ENCODE measurements at regions not wholly inside any gene's neighbourhood (a gene's known extent, or its start where the extent isn't known, plus 50 kb on each side); places are given as distances from the start of the nearest gene placed in this dataset.

DNA sequence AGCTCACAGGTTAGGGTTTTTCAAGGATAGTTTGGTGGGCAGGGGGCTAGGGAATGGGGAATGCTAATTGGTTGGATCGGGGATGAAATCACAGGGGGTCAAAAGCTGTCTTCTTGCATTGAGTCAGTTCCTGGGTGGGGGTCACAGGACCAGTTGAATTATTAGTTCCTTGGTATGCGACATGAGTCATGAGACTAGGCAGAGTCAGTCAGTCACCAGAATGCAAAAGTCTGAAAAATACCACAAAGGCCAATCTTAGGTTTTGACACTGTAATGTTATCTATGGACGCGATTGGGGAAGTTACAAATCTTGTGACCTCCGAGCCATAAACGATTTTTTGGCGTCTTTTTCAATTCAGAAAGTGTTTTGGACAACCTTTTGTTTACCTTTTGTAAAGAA, 101.2 kb downstream of the ZNF519 start:
- DNase-seq (ENCODE audit: low read depth, low spot score): no peak
- TF ChIP-seq YY1 (IDR thresholded peaks at IDR 0.05; ENCODE audit: insufficient read depth, insufficient read length) (no peak), ZNF274 (IDR thresholded peaks at IDR 0.05; ENCODE audit: low read depth, low read length) (no peak), SUZ12 (IDR thresholded peaks at IDR 0.05; ENCODE audit: extremely low read depth, insufficient read depth, insufficient read length) (no peak)
- Histone ChIP-seq H3K27me3 (ENCODE audit: insufficient read depth, insufficient read length) (no peaks in the 10 kb centered on the region), H3K9ac (ENCODE audit: insufficient read length, low read depth) (no peak overlapping the region), H3K9me3 (ENCODE audit: insufficient read depth, low read length) (no peaks in the 10 kb centered on the region), H3K36me3 (ENCODE audit: insufficient read depth, insufficient read length, low read length) (no peaks in the 10 kb centered on the region), H3K4me1 (ENCODE audit: insufficient read depth, insufficient read length) (no peaks in the 10 kb centered on the region), H3K4me3 (ENCODE audit: insufficient read length, low read depth) (no peak overlapping the region)

DNA sequence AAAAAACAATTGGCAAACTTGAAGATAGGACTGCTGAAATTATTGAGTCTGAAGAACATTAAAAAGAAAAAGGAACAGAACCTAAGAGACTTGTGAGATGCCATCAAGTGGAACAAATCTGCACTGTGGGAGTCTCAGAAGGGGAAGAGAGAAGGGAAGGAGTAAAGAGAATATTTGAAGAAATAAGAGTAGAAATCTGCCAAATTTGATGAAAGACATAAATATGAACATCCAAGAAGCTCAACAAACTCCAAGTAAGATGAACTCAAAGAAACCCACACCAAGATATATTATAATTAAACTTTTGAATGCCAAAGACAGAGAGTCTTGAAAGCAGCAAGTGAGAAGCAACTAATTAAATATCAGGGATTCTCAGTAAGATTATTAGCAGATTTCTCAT, 102.7 kb downstream of the ZNF519 start:
- DNase-seq (ENCODE audit: low read depth, low spot score): no peak
- H3K27me3 ChIP-seq (ENCODE audit: insufficient read depth, insufficient read length): no peaks in the 10 kb centered on the region
- H3K9ac ChIP-seq (ENCODE audit: insufficient read length, low read depth): no peak overlapping the region
- no peaks in the 10 kb centered on the region for H3K9me3 ChIP-seq (ENCODE audit: insufficient read depth, low read length)
- no peaks in the 10 kb centered on the region for H3K4me1 ChIP-seq (ENCODE audit: insufficient read depth, insufficient read length)
- H3K4me3 ChIP-seq (ENCODE audit: insufficient read length, low read depth): no peak overlapping the region
- no peaks in the 10 kb centered on the region for H3K36me3 ChIP-seq (ENCODE audit: insufficient read depth, insufficient read length, low read length)
- no peak for TF ChIP-seq SUZ12 (IDR thresholded peaks at IDR 0.05; ENCODE audit: extremely low read depth, insufficient read depth, insufficient read length)
- TF ChIP-seq YY1 (IDR thresholded peaks at IDR 0.05; ENCODE audit: insufficient read depth, insufficient read length): no peak
- no peak for TF ChIP-seq ZNF274 (IDR thresholded peaks at IDR 0.05; ENCODE audit: low read depth, low read length)

DNA sequence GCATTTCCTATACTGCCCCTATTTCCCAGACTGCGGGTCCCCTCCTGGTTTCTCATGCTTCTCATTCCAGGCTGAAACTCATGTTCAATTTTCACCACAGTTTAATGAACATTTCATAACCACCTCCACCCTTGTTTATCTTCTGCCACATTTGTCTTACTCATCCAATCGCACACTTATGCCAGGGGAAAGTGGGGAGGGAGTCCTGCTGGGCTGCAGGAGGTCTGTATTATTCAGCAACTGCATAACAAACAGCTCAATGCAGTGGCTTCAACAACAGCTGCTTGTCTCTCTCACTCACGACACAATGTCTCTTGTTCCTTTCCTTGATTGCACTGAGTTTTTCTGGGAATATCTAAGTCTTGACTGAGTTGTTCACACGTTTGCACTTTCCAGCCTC, 106.0 kb downstream of the ZNF519 start:
- Histone ChIP-seq H3K9ac (ENCODE audit: insufficient read length, low read depth) (no peak overlapping the region), H3K4me3 (ENCODE audit: insufficient read length, low read depth) (no peak overlapping the region), H3K9me3 (ENCODE audit: insufficient read depth, low read length) (no peaks in the 10 kb centered on the region), H3K4me1 (ENCODE audit: insufficient read depth, insufficient read length) (no peaks in the 10 kb centered on the region), H3K27me3 (ENCODE audit: insufficient read depth, insufficient read length) (no peaks in the 10 kb centered on the region), H3K36me3 (ENCODE audit: insufficient read depth, insufficient read length, low read length) (no peaks in the 10 kb centered on the region)
- no peak for TF ChIP-seq YY1 (IDR thresholded peaks at IDR 0.05; ENCODE audit: insufficient read depth, insufficient read length)
- TF ChIP-seq SUZ12 (IDR thresholded peaks at IDR 0.05; ENCODE audit: extremely low read depth, insufficient read depth, insufficient read length): no peak
- no peak for TF ChIP-seq ZNF274 (IDR thresholded peaks at IDR 0.05; ENCODE audit: low read depth, low read length)
- peak; percentile 15 for DNase-seq (ENCODE audit: low read depth, low spot score)

- H3K4me3 ChIP-seq (ENCODE audit: insufficient read length, low read depth): no peak overlapping the region
- peak; percentile 11 for DNase-seq (ENCODE audit: low read depth, low spot score)
- H3K27me3 ChIP-seq (ENCODE audit: insufficient read depth, insufficient read length): no peaks in the 10 kb centered on the region
- no peaks in the 10 kb centered on the region for H3K4me1 ChIP-seq (ENCODE audit: insufficient read depth, insufficient read length)
- no peaks in the 10 kb centered on the region for H3K9me3 ChIP-seq (ENCODE audit: insufficient read depth, low read length)
- no peaks in the 10 kb centered on the region for H3K36me3 ChIP-seq (ENCODE audit: insufficient read depth, insufficient read length, low read length)
- H3K9ac ChIP-seq (ENCODE audit: insufficient read length, low read depth): no peak overlapping the region
- TF ChIP-seq ZNF274 (IDR thresholded peaks at IDR 0.05; ENCODE audit: low read depth, low read length) (no peak), SUZ12 (IDR thresholded peaks at IDR 0.05; ENCODE audit: extremely low read depth, insufficient read depth, insufficient read length) (no peak), YY1 (IDR thresholded peaks at IDR 0.05; ENCODE audit: insufficient read depth, insufficient read length) (no peak)
Observed at GRCh38 chr18:14025306-14025940, 106.8 kb downstream of the ZNF519 start.

DNA sequence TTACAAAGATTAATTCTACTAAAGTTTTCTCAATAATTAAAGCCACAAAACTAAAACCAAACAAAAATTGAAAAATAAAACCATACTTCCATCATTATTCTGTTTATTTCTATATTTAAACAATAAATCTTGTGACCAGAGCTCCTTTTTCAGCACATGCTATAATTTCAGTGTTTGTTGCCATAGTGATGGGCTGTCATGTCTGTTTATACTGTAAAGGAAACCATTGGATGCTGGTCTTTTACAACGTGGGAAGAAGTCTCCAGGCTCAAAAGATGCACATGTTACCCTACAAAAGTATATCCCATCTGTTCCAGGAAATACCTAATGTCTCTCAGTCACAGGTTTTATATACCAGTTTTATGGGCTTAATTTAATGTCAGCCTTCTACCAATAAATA, 100.1 kb upstream of the MC2R start:
- H3K4me3 ChIP-seq (ENCODE audit: insufficient read length, low read depth): no peak overlapping the region
- H3K9ac ChIP-seq (ENCODE audit: insufficient read length, low read depth): no peak overlapping the region
- H3K9me3 ChIP-seq (ENCODE audit: insufficient read depth, low read length): no peaks in the 10 kb centered on the region; the same call in 1 of the 2 replicates
- DNase-seq (ENCODE audit: low read depth, low spot score): no peak
- no peaks in the 10 kb centered on the region for H3K27me3 ChIP-seq (ENCODE audit: insufficient read depth, insufficient read length)
- H3K36me3 ChIP-seq (ENCODE audit: insufficient read depth, insufficient read length, low read length): no peaks in the 10 kb centered on the region
- TF ChIP-seq ZNF274 (IDR thresholded peaks at IDR 0.05; ENCODE audit: low read depth, low read length): no peak
- no peak for TF ChIP-seq SUZ12 (IDR thresholded peaks at IDR 0.05; ENCODE audit: extremely low read depth, insufficient read depth, insufficient read length)
- TF ChIP-seq YY1 (IDR thresholded peaks at IDR 0.05; ENCODE audit: insufficient read depth, insufficient read length): no peak
- no peaks in the 10 kb centered on the region for H3K4me1 ChIP-seq (ENCODE audit: insufficient read depth, insufficient read length)

- no peaks in the 10 kb centered on the region for H3K36me3 ChIP-seq (ENCODE audit: insufficient read depth, insufficient read length, low read length)
- no peak for TF ChIP-seq ZNF274 (IDR thresholded peaks at IDR 0.05; ENCODE audit: low read depth, low read length)
- no peak for TF ChIP-seq SUZ12 (IDR thresholded peaks at IDR 0.05; ENCODE audit: extremely low read depth, insufficient read depth, insufficient read length)
- no peak for TF ChIP-seq YY1 (IDR thresholded peaks at IDR 0.05; ENCODE audit: insufficient read depth, insufficient read length)
- no peak overlapping the region for H3K4me3 ChIP-seq (ENCODE audit: insufficient read length, low read depth)
- no peaks in the 10 kb centered on the region; the same call in 1 of the 2 replicates for H3K9me3 ChIP-seq (ENCODE audit: insufficient read depth, low read length)
- no peaks in the 10 kb centered on the region for H3K4me1 ChIP-seq (ENCODE audit: insufficient read depth, insufficient read length)
- H3K27me3 ChIP-seq (ENCODE audit: insufficient read depth, insufficient read length): no peaks in the 10 kb centered on the region
- DNase-seq (ENCODE audit: low read depth, low spot score): no peak
- H3K9ac ChIP-seq (ENCODE audit: insufficient read length, low read depth): no peak overlapping the region
Observed at GRCh38 chr18:14014456-14014855, 99.1 kb upstream of the MC2R start.

DNA sequence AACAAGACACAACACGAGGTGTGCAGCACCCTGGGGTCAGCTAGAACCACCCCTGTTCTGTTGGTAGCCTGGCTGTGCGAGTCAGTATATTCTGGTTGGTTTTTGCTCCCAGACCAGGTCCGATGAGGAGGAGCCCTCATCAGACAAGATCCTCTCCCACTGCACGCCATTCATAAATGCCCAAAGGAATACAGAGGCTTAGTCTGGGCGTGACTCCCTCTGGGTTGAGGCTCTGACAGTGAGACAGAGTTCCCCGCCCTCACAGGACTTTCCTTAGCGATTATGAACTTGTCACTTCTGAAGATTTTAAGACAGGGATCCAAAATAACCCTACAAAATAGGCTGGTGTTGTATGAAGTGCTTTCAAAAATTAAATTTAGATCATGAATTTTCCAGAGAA, 85.5 kb upstream of the MC2R start:
- no peak for DNase-seq (ENCODE audit: low read depth, low spot score)
- no peak overlapping the region for H3K9ac ChIP-seq (ENCODE audit: insufficient read length, low read depth)
- no peaks in the 10 kb centered on the region for H3K4me1 ChIP-seq (ENCODE audit: insufficient read depth, insufficient read length)
- H3K36me3 ChIP-seq (ENCODE audit: insufficient read depth, insufficient read length, low read length): no peaks in the 10 kb centered on the region
- no peak overlapping the region for H3K4me3 ChIP-seq (ENCODE audit: insufficient read length, low read depth)
- no peaks in the 10 kb centered on the region for H3K27me3 ChIP-seq (ENCODE audit: insufficient read depth, insufficient read length)
- no peaks in the 10 kb centered on the region for H3K9me3 ChIP-seq (ENCODE audit: insufficient read depth, low read length)
- TF ChIP-seq YY1 (IDR thresholded peaks at IDR 0.05; ENCODE audit: insufficient read depth, insufficient read length) (no peak), ZNF274 (IDR thresholded peaks at IDR 0.05; ENCODE audit: low read depth, low read length) (no peak), SUZ12 (IDR thresholded peaks at IDR 0.05; ENCODE audit: extremely low read depth, insufficient read depth, insufficient read length) (no peak)
